Neural progenitor cell (in vitro differentiated cells): ENCODE measurements at regions not wholly inside any gene's neighbourhood (a gene's known extent, or its start where the extent isn't known, plus 50 kb on each side); places are given as distances from the start of the nearest gene placed in this dataset.

Experiments
- DNase-seq: peaks from one replicate; pipeline ENCODE4 v3.0.0-alpha.2; 2016; ENCODE audit warnings: low spot score
- H2AFZ ChIP-seq: fragments of 200-600 bp; sonication (generic); replicated peaks from 2 replicates; pipeline ENCODE4 v1.6.1; 2016; ENCODE audit warnings: antibody characterized with exemption
- H3F3A ChIP-seq: fragments of 200-600 bp; sonication (generic); 2 replicates; pipeline ENCODE4 v1.6.1; 2016; ENCODE audit warnings: antibody characterized with exemption, low read depth
- H3K27ac ChIP-seq: fragments of 200-600 bp; sonication (generic); 2 replicates; pipeline ENCODE4 v1.5.1; 2016; ENCODE audit warnings: mild to moderate bottlenecking
- H3K27me3 ChIP-seq: fragments of 200-600 bp; sonication (generic); 2 replicates; pipeline ENCODE4 v1.6.1; 2016; ENCODE audit warnings: mild to moderate bottlenecking, moderate library complexity
- H3K36me3 ChIP-seq: fragments of 200-600 bp; sonication (generic); 2 replicates; pipeline ENCODE4 v1.5.1; 2016
- H3K4me1 ChIP-seq: fragments of 200-600 bp; sonication (generic); 2 replicates; pipeline ENCODE4 v1.6.1; 2016; ENCODE audit warnings: mixed run types
- H3K4me2 ChIP-seq: fragments of 200-600 bp; sonication (generic); 2 replicates; pipeline ENCODE4 v1.6.1; 2016
- H3K4me3 ChIP-seq: fragments of 200-600 bp; sonication (generic); 2 replicates; pipeline ENCODE4 v1.5.1; 2016
- H3K79me2 ChIP-seq: fragments of 200-600 bp; sonication (generic); 2 replicates; pipeline ENCODE4 v1.6.1; 2016; ENCODE audit warnings: low read depth
- H3K9ac ChIP-seq: fragments of 200-600 bp; sonication (generic); 2 replicates; pipeline ENCODE4 v1.6.1; 2016
- H3K9me3 ChIP-seq: fragments of 200-600 bp; sonication (generic); 2 replicates; pipeline ENCODE4 v1.5.1; 2016; ENCODE audit warnings: low read depth
- H4K20me1 ChIP-seq: fragments of 200-600 bp; sonication (generic); 2 replicates; pipeline ENCODE4 v1.6.1; 2016; ENCODE audit warnings: low read depth
- H3K27ac Mint-ChIP-seq: 3 replicates; pipeline ENCODE4 v1.8.0; 2021; ENCODE audit warnings: mixed read lengths
- H3K27me3 Mint-ChIP-seq: 2 replicates; pipeline ENCODE4 v1.8.0; 2022; ENCODE audit warnings: low read depth, mild to moderate bottlenecking, inconsistent platforms, moderate library complexity, mixed read lengths; ENCODE audit not compliant: insufficient read depth
- H3K36me3 Mint-ChIP-seq: 3 replicates; pipeline ENCODE4 v1.8.0; 2021; ENCODE audit warnings: mixed read lengths
- H3K4me1 Mint-ChIP-seq: 3 replicates; pipeline ENCODE4 v1.8.0; 2021; ENCODE audit warnings: mixed read lengths
- H3K4me3 Mint-ChIP-seq: 3 replicates; pipeline ENCODE4 v1.8.0; 2021; ENCODE audit warnings: mild to moderate bottlenecking, moderate library complexity, mixed read lengths
- H3K9me3 Mint-ChIP-seq: 3 replicates; pipeline ENCODE4 v1.8.0; 2020; ENCODE audit warnings: mixed read lengths
- CTCF ChIP-seq: fragments of 200-600 bp; sonication (generic); IDR thresholded peaks from 2 replicates; pipeline ENCODE4 v1.5.1; 2017; ENCODE audit warnings: antibody characterized with exemption, mild to moderate bottlenecking
- EZH2 ChIP-seq: fragments of 200-600 bp; sonication (generic); IDR thresholded peaks from 2 replicates; pipeline ENCODE4 v1.6.1; 2017; ENCODE audit warnings: antibody characterized with exemption, mild to moderate bottlenecking, moderate library complexity
- EZH2phosphoT487 ChIP-seq: fragments of 200-600 bp; sonication (generic); IDR thresholded peaks from 2 replicates; pipeline ENCODE4 v1.6.1; 2017; ENCODE audit warnings: antibody characterized with exemption

GRCh38 chr10:78542141-78542489 lies 508.5 kb downstream of the RPS24 start:
- Histone ChIP-seq H3K36me3 (no peaks in the 10 kb centered on the region), H3K9me3 (no peaks in the 10 kb centered on the region), H3K27ac (no peak overlapping the region), H3K4me3 (no peak overlapping the region), H3K79me2 (no peaks in the 10 kb centered on the region), H2AFZ (no peak overlapping the region), H3F3A (no peaks in the 10 kb centered on the region), H3K4me2 (no peak overlapping the region), H4K20me1 (no peaks in the 10 kb centered on the region), H3K9ac (no peak overlapping the region), H3K27me3 (no peaks in the 10 kb centered on the region), H3K4me1 (peaks cover 13% of the 10 kb centered on the region)
- Mint-ChIP-seq H3K4me1 (peaks cover 68% of the 10 kb centered on the region), H3K4me3 (no peak overlapping the region), H3K27me3 (peaks cover 7% of the 10 kb centered on the region), H3K27ac (peak overlapping the region; percentile 98), H3K9me3 (no peaks in the 10 kb centered on the region), H3K36me3 (no peaks in the 10 kb centered on the region)
- TF ChIP-seq EZH2: no peak
- no peak for TF ChIP-seq CTCF
- TF ChIP-seq EZH2phosphoT487: no peak
- no peak for DNase-seq

DNA sequence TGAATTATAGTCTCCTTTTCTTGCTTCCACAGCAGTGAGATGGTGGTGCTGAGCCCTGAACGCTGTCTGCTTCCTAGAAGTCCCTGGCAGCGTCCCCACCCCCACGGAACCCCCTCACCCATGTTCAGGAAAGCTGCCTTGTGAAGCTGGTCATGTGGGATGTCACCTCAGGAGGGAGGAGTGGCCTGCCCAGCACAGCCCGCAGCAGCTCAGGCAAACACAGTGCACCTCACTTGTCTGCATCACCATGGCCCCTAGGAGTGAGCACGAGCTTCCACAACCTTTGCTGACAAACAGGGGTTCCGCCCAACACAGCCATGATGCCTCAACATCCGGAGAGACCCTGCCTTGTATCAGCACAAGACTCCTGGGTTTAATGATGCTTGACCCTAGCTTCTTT lies 508.9 kb downstream of the RPS24 start:
- no peaks in the 10 kb centered on the region for H3K9me3 Mint-ChIP-seq
- Histone ChIP-seq H3K27ac (no peak overlapping the region), H3K9me3 (no peaks in the 10 kb centered on the region), H3K4me1 (peaks cover 13% of the 10 kb centered on the region), H3K36me3 (no peaks in the 10 kb centered on the region), H2AFZ (no peak overlapping the region), H3F3A (no peaks in the 10 kb centered on the region), H3K79me2 (no peaks in the 10 kb centered on the region), H3K4me2 (no peak overlapping the region), H3K27me3 (no peaks in the 10 kb centered on the region), H4K20me1 (no peaks in the 10 kb centered on the region), H3K9ac (no peak overlapping the region), H3K4me3 (no peak overlapping the region)
- no peak for DNase-seq
- H3K27ac Mint-ChIP-seq: peak overlapping the region; percentile 98
- H3K4me1 Mint-ChIP-seq: peaks cover 72% of the 10 kb centered on the region
- H3K4me3 Mint-ChIP-seq: peak overlapping the region; percentile 13
- H3K27me3 Mint-ChIP-seq: peaks cover 7% of the 10 kb centered on the region
- no peaks in the 10 kb centered on the region for H3K36me3 Mint-ChIP-seq
- TF ChIP-seq EZH2phosphoT487 (no peak), EZH2 (no peak), CTCF (no peak)

DNA sequence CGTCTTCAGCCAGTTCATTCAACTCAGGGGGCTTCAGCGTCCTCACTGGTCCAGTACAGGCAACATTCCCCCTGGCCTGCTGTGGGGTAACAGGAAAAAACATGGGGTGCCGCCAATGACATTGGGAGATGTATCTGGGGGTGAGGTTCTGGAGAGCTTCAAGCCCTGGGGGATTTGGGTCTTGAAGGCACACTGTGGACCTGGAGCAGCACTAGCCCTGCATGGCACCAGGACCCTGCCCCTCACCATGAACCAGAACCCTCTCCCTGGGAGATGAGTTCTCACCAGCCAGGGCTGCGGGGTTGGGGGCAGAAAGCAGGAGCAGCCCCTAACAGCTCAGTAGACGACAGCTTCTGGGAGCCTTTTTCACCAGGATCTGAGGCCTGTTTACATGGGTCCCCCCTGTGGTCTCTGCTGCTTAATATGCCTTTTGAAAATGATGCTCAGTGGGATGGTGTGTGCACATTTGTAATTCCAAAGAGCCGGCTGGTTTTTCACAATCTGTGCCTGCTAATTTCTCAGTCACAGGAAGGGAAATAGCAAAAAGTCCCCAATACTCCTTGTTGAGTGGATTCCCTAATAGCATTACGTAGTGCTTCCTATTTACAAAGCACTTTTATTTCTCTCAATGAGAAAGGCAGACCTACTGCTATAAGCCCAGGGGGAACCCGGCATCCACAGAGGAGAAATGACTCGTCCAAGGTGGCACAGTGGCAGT lies 509.5 kb downstream of the RPS24 start:
- Histone ChIP-seq H3K27ac (no peak overlapping the region), H3F3A (no peaks in the 10 kb centered on the region), H4K20me1 (no peaks in the 10 kb centered on the region), H3K27me3 (no peaks in the 10 kb centered on the region), H3K4me1 (peaks cover 13% of the 10 kb centered on the region), H3K79me2 (no peaks in the 10 kb centered on the region), H3K4me3 (no peak overlapping the region), H3K9ac (no peak overlapping the region), H2AFZ (no peak overlapping the region), H3K9me3 (no peaks in the 10 kb centered on the region), H3K36me3 (no peaks in the 10 kb centered on the region), H3K4me2 (no peak overlapping the region)
- TF ChIP-seq EZH2 (no peak), CTCF (no peak), EZH2phosphoT487 (no peak)
- Mint-ChIP-seq H3K9me3 (no peaks in the 10 kb centered on the region), H3K4me3 (no peak overlapping the region), H3K36me3 (no peaks in the 10 kb centered on the region), H3K27ac (peak overlapping the region; percentile 98), H3K4me1 (peaks cover 78% of the 10 kb centered on the region), H3K27me3 (peaks cover 7% of the 10 kb centered on the region)
- no peak for DNase-seq
